ENCODE measurements at regions not wholly inside any gene's neighbourhood (a gene's known extent, or its start where the extent isn't known, plus 50 kb on each side); places are given as distances from the start of the nearest gene placed in this dataset.
A peak's percentile ranks its signal among the peaks of the same experiment; 100 is the strongest.

DNA sequence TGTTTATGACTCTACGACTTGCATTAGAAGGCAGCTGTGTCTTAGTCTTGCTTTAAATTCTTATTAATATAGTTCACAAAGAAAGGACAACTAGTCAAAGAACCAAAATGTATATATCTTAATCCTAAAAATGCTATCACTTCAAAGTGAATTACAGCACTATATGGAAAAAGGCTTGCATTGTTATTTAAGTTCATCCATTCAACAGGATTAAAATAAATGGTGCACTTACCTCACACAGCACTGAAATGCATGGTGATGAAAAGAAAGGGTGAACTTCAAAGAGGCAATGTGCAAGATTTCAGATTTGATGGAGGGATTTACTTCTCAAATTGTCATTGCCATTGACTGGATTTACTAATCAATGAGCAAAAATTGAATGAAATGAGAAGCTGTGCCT, 344.4 kb upstream of the NUDT12 start:
- TF ChIP-seq, protein P1, sequence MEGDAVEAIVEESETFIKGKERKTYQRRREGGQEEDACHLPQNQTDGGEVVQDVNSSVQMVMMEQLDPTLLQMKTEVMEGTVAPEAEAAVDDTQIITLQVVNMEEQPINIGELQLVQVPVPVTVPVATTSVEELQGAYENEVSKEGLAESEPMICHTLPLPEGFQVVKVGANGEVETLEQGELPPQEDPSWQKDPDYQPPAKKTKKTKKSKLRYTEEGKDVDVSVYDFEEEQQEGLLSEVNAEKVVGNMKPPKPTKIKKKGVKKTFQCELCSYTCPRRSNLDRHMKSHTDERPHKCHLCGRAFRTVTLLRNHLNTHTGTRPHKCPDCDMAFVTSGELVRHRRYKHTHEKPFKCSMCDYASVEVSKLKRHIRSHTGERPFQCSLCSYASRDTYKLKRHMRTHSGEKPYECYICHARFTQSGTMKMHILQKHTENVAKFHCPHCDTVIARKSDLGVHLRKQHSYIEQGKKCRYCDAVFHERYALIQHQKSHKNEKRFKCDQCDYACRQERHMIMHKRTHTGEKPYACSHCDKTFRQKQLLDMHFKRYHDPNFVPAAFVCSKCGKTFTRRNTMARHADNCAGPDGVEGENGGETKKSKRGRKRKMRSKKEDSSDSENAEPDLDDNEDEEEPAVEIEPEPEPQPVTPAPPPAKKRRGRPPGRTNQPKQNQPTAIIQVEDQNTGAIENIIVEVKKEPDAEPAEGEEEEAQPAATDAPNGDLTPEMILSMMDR (IDR thresholded peaks at IDR 0.05; ENCODE audit: low read depth, low read length, missing control alignments), result no peak
- H3K4me3 ChIP-seq (replicated peaks; ENCODE audit: low read depth, low read length), result no peak overlapping the region
- no peak for DNase-seq (ENCODE audit: extremely low read depth, low read depth)

- H3K4me3 ChIP-seq (replicated peaks; ENCODE audit: low read depth, low read length), result no peak overlapping the region
- TF ChIP-seq, protein P1 (IDR thresholded peaks at IDR 0.05; ENCODE audit: low read depth, low read length, missing control alignments), result no peak
- no peak for DNase-seq (ENCODE audit: extremely low read depth, low read depth)
Measured at GRCh38 chr5:103904651-103905050, 342.1 kb upstream of the NUDT12 start.

GRCh38 chr5:103902893-103903292, 340.3 kb upstream of the NUDT12 start:
- TF ChIP-seq, protein P1 (IDR thresholded peaks at IDR 0.05; ENCODE audit: low read depth, low read length, missing control alignments), result no peak
- no peak for DNase-seq (ENCODE audit: extremely low read depth, low read depth)

GRCh38 chr5:103901885-103902284, 339.3 kb upstream of the NUDT12 start:
- no peak for DNase-seq (ENCODE audit: extremely low read depth, low read depth)
- H3K4me3 ChIP-seq (replicated peaks; ENCODE audit: low read depth, low read length), result no peak overlapping the region
- TF ChIP-seq, protein P1 (IDR thresholded peaks at IDR 0.05; ENCODE audit: low read depth, low read length, missing control alignments), result no peak

More at GRCh38 chr5:103902893-103903292, 340.3 kb upstream of the NUDT12 start:
- H3K4me3 ChIP-seq (replicated peaks; ENCODE audit: low read depth, low read length), result no peak overlapping the region

- no peak overlapping the region for H3K4me3 ChIP-seq (replicated peaks; ENCODE audit: low read depth, low read length)
- TF ChIP-seq, protein P1 (IDR thresholded peaks at IDR 0.05; ENCODE audit: low read depth, low read length, missing control alignments), result no peak
- DNase-seq (ENCODE audit: extremely low read depth, low read depth), result no peak
Measured at GRCh38 chr5:103896593-103896992, 334.0 kb upstream of the NUDT12 start.

DNA sequence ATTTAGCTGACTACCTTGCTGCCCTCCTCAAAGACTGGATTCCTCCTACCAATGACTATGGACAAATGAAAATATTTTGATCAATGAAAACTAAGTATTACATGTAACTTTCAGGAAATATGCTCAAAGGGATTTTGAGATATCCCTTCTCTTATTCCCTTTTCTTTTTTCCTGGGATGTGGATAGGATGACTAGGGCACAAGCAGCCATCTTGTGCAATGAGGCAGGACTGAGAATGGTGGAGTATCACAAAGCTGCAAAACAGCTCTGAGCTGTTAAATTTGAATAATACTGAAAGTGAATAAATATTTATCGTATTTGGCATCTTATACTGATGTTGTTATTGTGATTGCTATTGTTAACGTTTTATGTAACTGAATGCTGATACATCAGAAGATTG, 333.1 kb upstream of the NUDT12 start:
- DNase-seq (ENCODE audit: extremely low read depth, low read depth), result no peak
- TF ChIP-seq, protein P1 (IDR thresholded peaks at IDR 0.05; ENCODE audit: low read depth, low read length, missing control alignments), result no peak
- no peak overlapping the region for H3K4me3 ChIP-seq (replicated peaks; ENCODE audit: low read depth, low read length)

DNA sequence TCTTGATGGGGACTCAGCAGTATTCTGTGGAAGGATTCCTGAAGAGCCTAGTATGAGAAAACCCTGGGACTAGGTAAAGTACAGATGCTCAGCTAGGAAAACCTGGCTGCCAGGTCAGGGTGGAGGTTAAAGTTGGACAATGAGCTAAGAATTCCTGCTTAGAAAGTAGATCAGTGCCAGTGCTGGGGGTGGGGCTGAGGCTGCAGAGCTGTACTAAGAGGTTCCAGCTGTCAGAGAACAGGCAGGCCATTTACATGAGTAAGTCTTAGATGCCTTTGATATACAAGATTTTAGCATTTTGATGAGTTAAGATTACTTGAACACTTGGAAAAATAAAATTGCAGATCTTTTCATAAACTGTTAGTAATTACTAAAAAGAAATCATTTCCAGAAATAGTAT, 332.3 kb upstream of the NUDT12 start:
- TF ChIP-seq, protein P1 (IDR thresholded peaks at IDR 0.05; ENCODE audit: low read depth, low read length, missing control alignments), result no peak
- no peak overlapping the region for H3K4me3 ChIP-seq (replicated peaks; ENCODE audit: low read depth, low read length)
- peak; percentile 9 for DNase-seq (ENCODE audit: extremely low read depth, low read depth)

All from HFF-Myc (cell line).